Parathyroid adenoma (tissue), 2 donors: ENCODE measurements at regions not wholly inside any gene's neighbourhood (a gene's known extent, or its start where the extent isn't known, plus 50 kb on each side); places are given as distances from the start of the nearest gene placed in this dataset.
"Not testable (repeated sequence)": the region's sequence is repeated elsewhere in the genome, so short reads cannot be mapped to it uniquely, and the experiment has no call there.

ENCODE experiments used
- H2AFZ ChIP-seq: fragments of 300-600 bp; sonication (generic); one replicate; pipeline ENCODE4 v1.7.0; 2017; ENCODE audit warnings: antibody characterized with exemption, mild to moderate bottlenecking
- H3K27ac ChIP-seq: fragments of 300-600 bp; sonication (generic); one replicate; pipeline ENCODE4 v1.7.0; 2017
- H3K27me3 ChIP-seq: fragments of 300-600 bp; sonication (generic); one replicate; pipeline ENCODE4 v1.7.0; 2017; ENCODE audit warnings: low read length; ENCODE audit not compliant: control insufficient read depth, insufficient read depth
- H3K36me3 ChIP-seq: fragments of 300-600 bp; sonication (generic); one replicate; pipeline ENCODE4 v1.7.0; 2017; ENCODE audit warnings: low read length; ENCODE audit not compliant: control insufficient read depth, insufficient read depth
- H3K4me1 ChIP-seq: fragments of 300-600 bp; sonication (generic); one replicate; pipeline ENCODE4 v1.7.0; 2017; ENCODE audit warnings: control low read depth
- H3K4me2 ChIP-seq: fragments of 300-600 bp; sonication (generic); one replicate; pipeline ENCODE4 v1.7.0; 2017; ENCODE audit warnings: low read length
- H3K4me3 ChIP-seq: fragments of 300-600 bp; sonication (generic); one replicate; pipeline ENCODE4 v1.7.0; 2017; ENCODE audit warnings: low read depth, low read length
- H3K79me2 ChIP-seq: fragments of 300-600 bp; sonication (generic); one replicate; pipeline ENCODE4 v1.7.0; 2017; ENCODE audit warnings: control low read depth
- H3K9ac ChIP-seq: fragments of 300-600 bp; sonication (generic); one replicate; pipeline ENCODE4 v1.7.0; 2017; ENCODE audit warnings: mild to moderate bottlenecking
- H3K9me3 ChIP-seq: fragments of 300-600 bp; sonication (generic); one replicate; pipeline ENCODE4 v1.7.0; 2017; ENCODE audit warnings: low read length; ENCODE audit not compliant: control insufficient read depth
- TF ChIP-seq, protein P1 (sequence below): fragments of 300-600 bp; sonication (generic); IDR thresholded peaks from one replicate; pipeline ENCODE4 v1.7.0; 2017; ENCODE audit warnings: antibody characterized with exemption, mild to moderate bottlenecking
- donor health status: primary hyperparathyroidism.

DNA sequence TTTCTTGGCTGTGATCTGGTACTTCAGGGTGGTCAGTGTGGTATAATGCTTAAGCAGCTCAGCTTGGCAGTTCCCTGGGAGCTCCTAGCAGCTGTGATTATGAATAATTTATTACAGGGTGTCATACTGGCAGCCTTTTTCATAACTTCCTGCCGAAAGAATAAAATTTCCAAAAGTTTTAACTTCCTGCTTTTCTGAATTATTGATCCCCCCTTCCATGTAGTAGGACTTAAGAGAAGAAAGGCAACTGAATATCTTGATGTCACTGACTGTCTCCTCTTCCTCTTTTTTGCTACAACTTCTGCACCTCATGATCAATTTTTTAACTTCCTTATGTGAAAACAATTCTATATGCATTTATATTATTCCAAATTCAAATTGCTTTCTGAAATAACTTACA, 74.3 kb upstream of the SPEF2 start:
- Histone ChIP-seq H3K27ac (no peak overlapping the region), H3K36me3 (no peaks in the 10 kb centered on the region), H3K4me3 (no peak overlapping the region), H3K27me3 (no peaks in the 10 kb centered on the region), H3K79me2 (no peaks in the 10 kb centered on the region), H2AFZ (no peak overlapping the region), H3K4me2 (no peak overlapping the region), H3K9me3 (no peaks in the 10 kb centered on the region), H3K9ac (no peak overlapping the region), H3K4me1 (no peaks in the 10 kb centered on the region)
- TF ChIP-seq, protein P1, sequence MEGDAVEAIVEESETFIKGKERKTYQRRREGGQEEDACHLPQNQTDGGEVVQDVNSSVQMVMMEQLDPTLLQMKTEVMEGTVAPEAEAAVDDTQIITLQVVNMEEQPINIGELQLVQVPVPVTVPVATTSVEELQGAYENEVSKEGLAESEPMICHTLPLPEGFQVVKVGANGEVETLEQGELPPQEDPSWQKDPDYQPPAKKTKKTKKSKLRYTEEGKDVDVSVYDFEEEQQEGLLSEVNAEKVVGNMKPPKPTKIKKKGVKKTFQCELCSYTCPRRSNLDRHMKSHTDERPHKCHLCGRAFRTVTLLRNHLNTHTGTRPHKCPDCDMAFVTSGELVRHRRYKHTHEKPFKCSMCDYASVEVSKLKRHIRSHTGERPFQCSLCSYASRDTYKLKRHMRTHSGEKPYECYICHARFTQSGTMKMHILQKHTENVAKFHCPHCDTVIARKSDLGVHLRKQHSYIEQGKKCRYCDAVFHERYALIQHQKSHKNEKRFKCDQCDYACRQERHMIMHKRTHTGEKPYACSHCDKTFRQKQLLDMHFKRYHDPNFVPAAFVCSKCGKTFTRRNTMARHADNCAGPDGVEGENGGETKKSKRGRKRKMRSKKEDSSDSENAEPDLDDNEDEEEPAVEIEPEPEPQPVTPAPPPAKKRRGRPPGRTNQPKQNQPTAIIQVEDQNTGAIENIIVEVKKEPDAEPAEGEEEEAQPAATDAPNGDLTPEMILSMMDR: no peak

GRCh38 chr5:35540002-35540401, 77.7 kb upstream of the SPEF2 start:
- TF ChIP-seq, protein P1: no peak
- no peaks in the 10 kb centered on the region for H3K9me3 ChIP-seq

DNA sequence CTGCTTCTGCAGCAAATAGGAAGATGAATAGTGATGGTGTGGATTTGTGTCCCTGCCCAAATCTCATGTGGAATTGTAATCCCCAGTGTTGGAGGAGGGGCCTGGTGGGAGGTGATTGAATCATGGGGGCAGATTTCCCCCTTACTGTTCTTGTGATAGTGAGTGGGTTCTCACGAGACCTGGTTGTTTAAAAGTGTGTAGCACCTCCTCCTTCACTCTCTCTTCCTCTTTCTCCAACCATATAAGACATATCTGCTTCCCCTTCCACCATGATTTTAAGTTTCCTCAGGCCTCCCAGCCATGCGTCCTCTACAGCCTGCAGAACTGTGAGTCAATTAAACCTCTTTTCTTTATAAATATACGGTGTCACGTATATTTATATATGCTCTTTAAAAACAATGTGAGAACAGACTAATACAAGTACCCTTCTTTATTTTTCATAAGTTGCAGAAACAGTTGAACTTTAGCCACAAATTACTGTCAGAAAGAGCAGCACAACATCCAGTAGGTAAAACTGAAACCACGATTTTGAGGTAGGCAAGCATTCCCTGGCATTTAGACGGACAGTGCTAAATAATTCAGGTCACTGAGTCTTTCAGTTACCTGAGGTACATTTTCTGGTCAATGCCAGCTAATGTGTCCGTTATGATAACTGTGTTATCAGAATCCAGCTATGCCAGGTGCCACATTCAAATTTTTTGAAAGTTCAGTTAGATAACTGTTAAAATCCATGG, 79.3 kb upstream of the SPEF2 start:
- TF ChIP-seq, protein P1: no peak
- Histone ChIP-seq H3K4me3 (no peak overlapping the region), H3K36me3 (no peaks in the 10 kb centered on the region), H3K4me2 (no peak overlapping the region), H3K79me2 (no peaks in the 10 kb centered on the region), H3K27me3 (no peaks in the 10 kb centered on the region), H3K4me1 (no peaks in the 10 kb centered on the region), H3K9ac (no peak overlapping the region), H2AFZ (no peak overlapping the region), H3K9me3 (no peaks in the 10 kb centered on the region), H3K27ac (no peak overlapping the region)

More at GRCh38 chr5:35540002-35540401, 77.7 kb upstream of the SPEF2 start:
- H3K4me3 ChIP-seq: no peak overlapping the region
- no peaks in the 10 kb centered on the region for H3K27me3 ChIP-seq
- no peaks in the 10 kb centered on the region for H3K36me3 ChIP-seq
- H3K79me2 ChIP-seq: no peaks in the 10 kb centered on the region
- no peaks in the 10 kb centered on the region for H3K4me1 ChIP-seq
- H2AFZ ChIP-seq: no peak overlapping the region
- no peak overlapping the region for H3K27ac ChIP-seq
- no peak overlapping the region for H3K9ac ChIP-seq
- no peak overlapping the region for H3K4me2 ChIP-seq

DNA sequence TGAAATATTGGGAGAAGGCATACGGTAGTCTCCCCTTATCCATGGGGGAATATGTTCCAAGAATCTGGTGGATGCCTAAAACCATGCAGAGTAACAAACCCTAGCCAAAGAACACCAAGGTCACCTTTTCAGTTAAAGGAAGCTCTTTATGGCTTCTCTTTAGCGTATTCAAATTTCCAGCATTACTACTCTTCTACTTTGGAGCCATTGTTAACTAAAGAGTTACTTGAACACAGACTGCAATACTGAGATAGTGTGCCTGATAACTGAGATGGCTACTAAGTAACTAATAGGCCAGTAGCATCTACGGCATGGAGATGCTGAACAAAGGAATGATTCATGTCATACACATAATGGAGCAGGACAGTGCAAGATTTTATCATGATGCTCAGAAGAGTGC, 84.5 kb upstream of the SPEF2 start:
- Histone ChIP-seq H2AFZ (no peak overlapping the region), H3K4me3 (no peak overlapping the region), H3K27ac (no peak overlapping the region), H3K4me1 (no peaks in the 10 kb centered on the region), H3K4me2 (no peak overlapping the region), H3K9ac (no peak overlapping the region), H3K79me2 (no peaks in the 10 kb centered on the region), H3K9me3 (no peaks in the 10 kb centered on the region), H3K27me3 (no peaks in the 10 kb centered on the region), H3K36me3 (no peaks in the 10 kb centered on the region)
- TF ChIP-seq, protein P1: no peak

DNA sequence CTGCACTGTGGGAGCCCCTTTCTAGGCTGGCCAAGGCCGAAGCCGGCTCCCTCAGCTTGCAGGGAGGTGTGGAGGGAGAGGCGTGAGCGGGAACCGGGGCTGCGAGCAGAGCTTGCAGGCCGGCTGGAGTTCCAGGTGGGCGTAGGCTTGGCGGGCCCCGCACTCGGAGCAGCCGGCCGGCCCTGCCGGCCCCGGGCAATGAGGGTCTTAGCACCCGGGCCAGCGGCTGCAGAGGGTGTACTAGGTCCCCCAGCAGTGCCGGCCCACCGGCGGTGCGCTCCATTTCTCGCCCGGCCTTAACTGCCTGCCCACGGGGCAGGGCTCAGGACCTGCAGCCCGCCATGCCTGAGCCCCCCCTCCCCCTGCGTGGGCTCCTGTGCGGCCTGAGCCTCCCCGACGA, 86.1 kb upstream of the SPEF2 start:
- not testable (repeated sequence) for H3K4me1 ChIP-seq, H3K36me3 ChIP-seq, H3K9me3 ChIP-seq, H3K27ac ChIP-seq, H3K4me3 ChIP-seq, H2AFZ ChIP-seq, H3K79me2 ChIP-seq, H3K4me2 ChIP-seq, H3K9ac ChIP-seq, H3K27me3 ChIP-seq
